Nephron progenitor cell (in vitro differentiated cells): ENCODE measurements at regions not wholly inside any gene's neighbourhood (a gene's known extent, or its start where the extent isn't known, plus 50 kb on each side); places are given as distances from the start of the nearest gene placed in this dataset.

Source experiments
- DNase-seq: peaks from one replicate; pipeline ENCODE4 v3.0.0; 2021
- H3K27ac Mint-ChIP-seq: 2 replicates; pipeline ENCODE4 v1.8.0; 2021; ENCODE audit warnings: mild to moderate bottlenecking, moderate library complexity, mixed read lengths
- H3K27me3 Mint-ChIP-seq: 2 replicates; pipeline ENCODE4 v1.8.0; 2021; ENCODE audit warnings: mild to moderate bottlenecking, low read depth, mixed read lengths; ENCODE audit not compliant: poor library complexity
- H3K36me3 Mint-ChIP-seq: 2 replicates; pipeline ENCODE4 v1.8.0; 2021; ENCODE audit warnings: low read depth, mixed read lengths
- H3K4me1 Mint-ChIP-seq: 2 replicates; pipeline ENCODE4 v1.8.0; 2021; ENCODE audit warnings: mixed read lengths
- H3K4me3 Mint-ChIP-seq: 2 replicates; pipeline ENCODE4 v1.8.0; 2021; ENCODE audit warnings: mild to moderate bottlenecking, moderate library complexity, mixed read lengths
- H3K9me3 Mint-ChIP-seq: 2 replicates; pipeline ENCODE4 v1.8.0; 2021; ENCODE audit warnings: mild to moderate bottlenecking, moderate library complexity, mixed read lengths
- TF ChIP-seq, protein P1 (sequence below): fragments of 200-600 bp; sonication (generic); IDR thresholded peaks from 2 replicates; pipeline ENCODE4 v1.5.0; 2021; ENCODE audit warnings: antibody characterized with exemption

DNA sequence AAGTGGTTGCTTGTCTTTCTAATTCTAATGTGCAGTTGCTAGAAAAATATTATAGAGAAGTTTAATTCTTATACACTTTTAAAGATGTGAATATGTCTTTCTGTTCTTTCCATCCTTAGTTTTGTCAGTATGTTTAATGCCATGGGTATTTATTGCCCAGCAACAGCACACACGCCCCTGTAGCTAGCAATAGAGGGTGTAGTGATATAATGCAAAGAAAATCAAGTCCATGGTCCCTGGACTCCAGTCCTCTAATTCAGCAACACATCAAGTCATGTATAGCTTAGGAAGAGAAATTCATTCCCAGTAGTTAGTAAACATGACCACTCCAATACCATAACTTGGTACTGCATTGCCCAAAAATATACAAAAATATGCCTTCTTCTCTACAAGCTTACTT is 292.4 kb upstream of the NR2F2 start:
- TF ChIP-seq, protein P1, sequence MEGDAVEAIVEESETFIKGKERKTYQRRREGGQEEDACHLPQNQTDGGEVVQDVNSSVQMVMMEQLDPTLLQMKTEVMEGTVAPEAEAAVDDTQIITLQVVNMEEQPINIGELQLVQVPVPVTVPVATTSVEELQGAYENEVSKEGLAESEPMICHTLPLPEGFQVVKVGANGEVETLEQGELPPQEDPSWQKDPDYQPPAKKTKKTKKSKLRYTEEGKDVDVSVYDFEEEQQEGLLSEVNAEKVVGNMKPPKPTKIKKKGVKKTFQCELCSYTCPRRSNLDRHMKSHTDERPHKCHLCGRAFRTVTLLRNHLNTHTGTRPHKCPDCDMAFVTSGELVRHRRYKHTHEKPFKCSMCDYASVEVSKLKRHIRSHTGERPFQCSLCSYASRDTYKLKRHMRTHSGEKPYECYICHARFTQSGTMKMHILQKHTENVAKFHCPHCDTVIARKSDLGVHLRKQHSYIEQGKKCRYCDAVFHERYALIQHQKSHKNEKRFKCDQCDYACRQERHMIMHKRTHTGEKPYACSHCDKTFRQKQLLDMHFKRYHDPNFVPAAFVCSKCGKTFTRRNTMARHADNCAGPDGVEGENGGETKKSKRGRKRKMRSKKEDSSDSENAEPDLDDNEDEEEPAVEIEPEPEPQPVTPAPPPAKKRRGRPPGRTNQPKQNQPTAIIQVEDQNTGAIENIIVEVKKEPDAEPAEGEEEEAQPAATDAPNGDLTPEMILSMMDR, result no peak
- H3K4me3 Mint-ChIP-seq, result no peak overlapping the region
- peaks cover 4% of the 10 kb centered on the region for H3K9me3 Mint-ChIP-seq
- H3K36me3 Mint-ChIP-seq, result no peaks in the 10 kb centered on the region
- H3K27me3 Mint-ChIP-seq, result no peaks in the 10 kb centered on the region
- no peak overlapping the region for H3K27ac Mint-ChIP-seq
- no peak for DNase-seq
- peaks cover 61% of the 10 kb centered on the region for H3K4me1 Mint-ChIP-seq

DNA sequence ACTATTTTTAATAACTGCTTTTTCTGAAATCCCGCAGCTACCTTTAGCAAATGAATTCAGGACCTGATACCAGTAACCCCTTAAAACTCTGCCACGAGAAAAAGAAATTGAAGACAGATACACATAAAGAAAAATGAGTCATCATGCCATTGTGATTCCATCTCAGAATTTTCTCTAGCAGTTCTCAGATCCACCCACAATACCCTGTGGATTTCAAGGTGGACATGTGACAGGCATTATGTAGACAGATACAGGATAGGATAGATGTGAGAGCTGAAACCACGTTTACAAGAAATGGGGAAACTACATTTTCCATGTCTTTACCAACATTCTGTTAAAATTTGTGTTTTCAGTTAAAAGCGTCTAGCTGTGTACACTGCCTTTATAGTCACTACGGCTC is 291.9 kb upstream of the NR2F2 start:
- Mint-ChIP-seq H3K9me3 (peaks cover 4% of the 10 kb centered on the region), H3K4me1 (peaks cover 59% of the 10 kb centered on the region), H3K27ac (no peak overlapping the region), H3K27me3 (no peaks in the 10 kb centered on the region), H3K4me3 (no peak overlapping the region), H3K36me3 (no peaks in the 10 kb centered on the region)
- TF ChIP-seq, protein P1, result no peak
- DNase-seq, result no peak

DNA sequence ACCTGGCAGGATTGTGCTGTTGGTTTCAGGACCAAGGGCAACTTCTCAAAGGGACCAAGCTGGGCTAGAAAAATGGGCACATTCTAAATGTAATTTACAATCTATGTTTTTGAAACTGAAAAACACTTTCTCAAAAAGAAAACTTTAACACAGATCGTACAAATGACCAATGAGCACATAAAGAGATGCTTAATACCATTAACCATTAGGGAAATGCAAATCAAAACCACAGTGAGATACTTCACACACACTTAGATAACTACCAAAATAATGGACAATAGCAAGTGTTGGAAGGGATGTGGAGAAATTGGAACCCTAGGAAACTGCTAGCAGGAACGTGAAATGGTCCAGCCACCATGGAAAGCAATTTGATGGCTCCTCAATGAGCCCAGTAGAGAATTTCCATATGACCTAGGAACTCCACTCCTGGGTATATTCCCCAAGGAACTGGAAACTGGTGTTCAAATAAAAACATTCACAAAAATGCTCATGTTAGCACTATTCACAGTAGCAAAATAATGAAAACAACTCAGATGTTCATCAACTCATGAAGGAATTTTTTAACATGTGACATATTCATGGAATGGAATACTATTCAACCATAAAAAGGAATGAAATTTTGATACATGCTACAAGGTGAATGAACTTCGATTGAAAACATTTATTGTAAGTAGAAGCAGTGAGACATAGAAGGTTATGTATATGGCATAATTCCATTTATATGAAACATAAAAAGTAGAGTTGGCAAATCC is 288.3 kb upstream of the NR2F2 start:
- TF ChIP-seq, protein P1, result no peak
- no peak overlapping the region for H3K27ac Mint-ChIP-seq
- no peak overlapping the region for H3K4me3 Mint-ChIP-seq
- no peaks in the 10 kb centered on the region for H3K36me3 Mint-ChIP-seq
- no peaks in the 10 kb centered on the region for H3K27me3 Mint-ChIP-seq
- peaks cover 4% of the 10 kb centered on the region for H3K9me3 Mint-ChIP-seq
- DNase-seq, result no peak
- H3K4me1 Mint-ChIP-seq, result peaks cover 51% of the 10 kb centered on the region

DNA sequence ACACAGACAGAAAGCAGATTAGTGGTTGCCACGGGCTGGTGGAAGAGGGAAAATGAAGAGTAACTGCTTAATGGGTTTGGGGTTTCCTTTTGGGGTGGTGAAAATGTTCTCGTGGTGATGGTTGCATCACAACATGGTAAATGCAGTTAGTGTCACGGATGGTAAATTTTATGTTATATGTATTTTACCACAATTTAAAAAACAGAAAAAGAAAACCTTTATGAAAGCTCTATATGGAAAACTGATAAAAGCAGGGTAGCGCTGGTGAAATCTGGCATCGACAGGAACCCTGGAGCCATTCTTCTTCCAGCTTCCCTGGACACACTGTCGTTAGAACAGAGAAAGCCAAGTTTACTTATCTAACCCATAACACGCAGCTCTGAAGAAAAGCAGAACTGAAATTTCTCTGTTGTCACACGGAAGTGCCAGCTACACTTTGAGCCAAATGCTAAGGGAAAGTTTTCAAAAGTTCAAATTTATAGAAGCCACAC is 287.7 kb upstream of the NR2F2 start:
- peaks cover 4% of the 10 kb centered on the region for H3K9me3 Mint-ChIP-seq
- H3K27ac Mint-ChIP-seq, result no peak overlapping the region
- no peak for DNase-seq
- TF ChIP-seq, protein P1, result no peak
- peaks cover 51% of the 10 kb centered on the region for H3K4me1 Mint-ChIP-seq
- no peak overlapping the region for H3K4me3 Mint-ChIP-seq
- peaks cover 4% of the 10 kb centered on the region for H3K27me3 Mint-ChIP-seq
- H3K36me3 Mint-ChIP-seq, result no peaks in the 10 kb centered on the region

DNA sequence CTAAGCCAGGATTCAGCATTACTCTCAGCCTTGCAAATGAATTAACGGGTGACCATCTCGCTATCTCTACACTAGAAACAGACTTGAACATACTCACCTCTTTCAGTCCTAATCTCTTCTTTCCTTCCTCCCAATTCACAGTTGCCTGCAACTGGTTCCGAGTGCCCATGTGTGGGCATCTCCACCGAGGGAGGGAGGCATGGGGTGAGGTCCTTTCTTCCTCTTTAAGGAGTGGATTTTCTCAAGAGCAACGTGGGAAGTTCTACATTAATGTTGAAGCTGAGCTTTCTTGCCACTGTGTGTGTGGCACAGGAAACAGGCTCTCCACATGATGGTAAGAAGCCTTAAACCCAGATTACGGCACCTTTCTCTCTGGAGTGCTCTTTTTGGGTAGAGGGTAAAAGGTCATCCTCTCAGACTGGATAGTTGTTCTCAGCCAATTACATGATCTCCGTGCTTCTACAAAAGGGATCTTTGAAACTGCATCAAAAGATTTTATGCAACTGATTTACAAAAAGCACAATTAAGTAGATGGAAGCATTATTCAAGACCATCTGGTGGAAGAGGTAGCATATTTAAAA is 286.8 kb upstream of the NR2F2 start:
- H3K4me1 Mint-ChIP-seq, result peaks cover 47% of the 10 kb centered on the region
- H3K36me3 Mint-ChIP-seq, result no peaks in the 10 kb centered on the region
- TF ChIP-seq, protein P1, result no peak
- H3K9me3 Mint-ChIP-seq, result peaks cover 4% of the 10 kb centered on the region
- no peak for DNase-seq
- no peak overlapping the region for H3K27ac Mint-ChIP-seq
- H3K27me3 Mint-ChIP-seq, result peaks cover 4% of the 10 kb centered on the region
- no peak overlapping the region for H3K4me3 Mint-ChIP-seq
